GM18519 (cell line): ENCODE measurements at regions not wholly inside any gene's neighbourhood (a gene's known extent, or its start where the extent isn't known, plus 50 kb on each side); places are given as distances from the start of the nearest gene placed in this dataset.
"Not testable (repeated sequence)": the region's sequence is repeated elsewhere in the genome, so short reads cannot be mapped to it uniquely, and the experiment has no call there.

Source experiments
- ATAC-seq: cut with Tn5 transposase; IDR thresholded peaks from one replicate; pipeline ENCODE4 v1.9.1; 2021; ENCODE audit warnings: mild to moderate bottlenecking, moderate library complexity; ENCODE audit not compliant: unreplicated experiment, low FRiP score

GRCh38 chr5:72599519-72600370, 92.5 kb upstream of the ZNF366 start:
- no peak for ATAC-seq

GRCh38 chr5:72599065-72599433, 91.8 kb upstream of the ZNF366 start:
- ATAC-seq, result no peak

GRCh38 chr5:72598401-72599064, 91.3 kb upstream of the ZNF366 start:
- ATAC-seq, result no peak

- no peak for ATAC-seq
These were observed 90.3 kb upstream of the ZNF366 start for GRCh38 chr5:72597456-72597948.

- ATAC-seq, result no peak
These were observed 89.7 kb upstream of the ZNF366 start for GRCh38 chr5:72596956-72597355.

GRCh38 chr5:72588640-72589039, 81.4 kb upstream of the ZNF366 start:
- no peak for ATAC-seq

GRCh38 chr5:72587661-72588308, 80.6 kb upstream of the ZNF366 start:
- ATAC-seq, result no peak

- ATAC-seq, result no peak
These were observed 79.7 kb upstream of the ZNF366 start for GRCh38 chr5:72586788-72587530.

GRCh38 chr5:72584466-72584865, 77.3 kb upstream of the ZNF366 start:
- peak; percentile 46 for ATAC-seq

- ATAC-seq, result not testable (repeated sequence)
These were observed 72.1 kb upstream of the ZNF366 start for GRCh38 chr5:72579290-72579689.

GRCh38 chr5:72572236-72572765, 65.1 kb upstream of the ZNF366 start:
- ATAC-seq, result no peak

GRCh38 chr5:72569408-72569944, 62.3 kb upstream of the ZNF366 start:
- no peak for ATAC-seq

- ATAC-seq, result no peak
These were observed 59.5 kb upstream of the ZNF366 start for GRCh38 chr5:72566746-72567145.

- no peak for ATAC-seq
These were observed 58.5 kb upstream of the ZNF366 start for GRCh38 chr5:72565513-72566289.

- no peak for ATAC-seq
These were observed 55.5 kb upstream of the ZNF366 start for GRCh38 chr5:72562717-72563116.

- no peak for ATAC-seq
These were observed 54.1 kb upstream of the ZNF366 start for GRCh38 chr5:72561148-72561972.

- ATAC-seq, result no peak
These were observed 52.9 kb upstream of the ZNF366 start for GRCh38 chr5:72559866-72560766.
